ENCODE measurements at regions not wholly inside any gene's neighbourhood (a gene's known extent, or its start where the extent isn't known, plus 50 kb on each side); places are given as distances from the start of the nearest gene placed in this dataset.

- TF ChIP-seq MYNN (tag by site-specific recombination; IDR thresholded peaks at IDR 0.05; ENCODE audit: borderline replicate concordance) (no peak), ZNF140 (tag by site-specific recombination; IDR thresholded peaks at IDR 0.05) (no peak), ZBTB11 (tag by site-specific recombination; conservative IDR thresholded peaks at IDR 0.05; ENCODE audit: low read depth) (no peak), CTCF (tag by site-specific recombination; IDR thresholded peaks at IDR 0.05) (no peak), AEBP2 (tag by site-specific recombination; IDR thresholded peaks at IDR 0.05; ENCODE audit: borderline replicate concordance) (no peak), ZNF501 (tag by site-specific recombination; IDR thresholded peaks at IDR 0.05) (no peak), ZSCAN18 (tag by site-specific recombination; IDR thresholded peaks at IDR 0.05) (no peak)
Observed at GRCh38 chr4:151953795-151954372, 193.1 kb upstream of the GATB start.
